HG02571 (cell line): ENCODE measurements at regions not wholly inside any gene's neighbourhood (a gene's known extent, or its start where the extent isn't known, plus 50 kb on each side); places are given as distances from the start of the nearest gene placed in this dataset.
A peak's percentile ranks its signal among the peaks of the same experiment; 100 is the strongest.
"Not testable (repeated sequence)": the region's sequence is repeated elsewhere in the genome, so short reads cannot be mapped to it uniquely, and the experiment has no call there.

ENCODE experiments used
- ATAC-seq: cut with Tn5 transposase; IDR thresholded peaks from one replicate; pipeline ENCODE4 v1.9.1; 2021; ENCODE audit warnings: mild to moderate bottlenecking, moderate library complexity; ENCODE audit not compliant: unreplicated experiment

DNA sequence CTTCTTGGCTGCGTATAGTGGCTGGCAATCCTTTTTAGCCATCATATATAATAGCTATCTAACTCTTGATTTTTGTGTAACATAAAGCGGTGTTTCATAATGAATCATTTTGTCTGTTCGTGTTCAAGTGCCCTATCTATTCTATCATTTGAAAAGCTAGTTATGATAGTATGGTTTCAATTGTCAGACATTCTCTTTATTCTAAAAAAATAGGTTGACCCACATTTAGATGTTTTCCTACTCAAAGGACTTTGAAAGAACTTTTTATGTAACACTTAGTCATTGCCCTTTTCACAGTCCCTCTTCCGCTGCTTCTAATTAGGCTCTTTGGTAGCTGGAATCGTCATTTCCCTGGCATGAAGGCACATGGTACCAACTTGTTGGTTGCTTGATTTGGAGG, 272.2 kb upstream of the B3GALT2 start:
- no peak for ATAC-seq

GRCh38 chr1:193457676-193458075, 271.3 kb upstream of the B3GALT2 start:
- ATAC-seq, result no peak

- peak; percentile 58 for ATAC-seq
Measured at GRCh38 chr1:193456811-193457280, 270.4 kb upstream of the B3GALT2 start.

DNA sequence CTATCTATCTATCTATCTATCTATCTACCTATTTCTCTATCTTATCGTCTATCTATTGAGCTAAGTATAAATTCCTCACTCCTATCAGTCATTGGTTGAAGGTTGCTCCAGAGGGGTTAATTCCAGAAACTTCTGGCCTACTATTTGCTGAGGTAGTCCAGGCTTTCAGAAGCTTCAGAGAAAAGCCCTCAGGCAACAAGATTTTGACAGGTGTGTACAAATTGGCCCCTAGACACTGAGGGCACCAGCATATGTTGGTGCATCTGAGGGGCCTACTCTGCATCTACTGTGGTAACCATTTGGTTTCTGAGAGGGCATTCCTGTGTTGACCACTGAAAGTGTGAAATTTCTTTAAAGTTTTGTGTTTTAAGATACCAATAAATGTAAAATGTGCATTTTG, 265.2 kb upstream of the B3GALT2 start:
- ATAC-seq, result no peak

GRCh38 chr1:193451001-193451400, 264.6 kb upstream of the B3GALT2 start:
- ATAC-seq, result no peak

DNA sequence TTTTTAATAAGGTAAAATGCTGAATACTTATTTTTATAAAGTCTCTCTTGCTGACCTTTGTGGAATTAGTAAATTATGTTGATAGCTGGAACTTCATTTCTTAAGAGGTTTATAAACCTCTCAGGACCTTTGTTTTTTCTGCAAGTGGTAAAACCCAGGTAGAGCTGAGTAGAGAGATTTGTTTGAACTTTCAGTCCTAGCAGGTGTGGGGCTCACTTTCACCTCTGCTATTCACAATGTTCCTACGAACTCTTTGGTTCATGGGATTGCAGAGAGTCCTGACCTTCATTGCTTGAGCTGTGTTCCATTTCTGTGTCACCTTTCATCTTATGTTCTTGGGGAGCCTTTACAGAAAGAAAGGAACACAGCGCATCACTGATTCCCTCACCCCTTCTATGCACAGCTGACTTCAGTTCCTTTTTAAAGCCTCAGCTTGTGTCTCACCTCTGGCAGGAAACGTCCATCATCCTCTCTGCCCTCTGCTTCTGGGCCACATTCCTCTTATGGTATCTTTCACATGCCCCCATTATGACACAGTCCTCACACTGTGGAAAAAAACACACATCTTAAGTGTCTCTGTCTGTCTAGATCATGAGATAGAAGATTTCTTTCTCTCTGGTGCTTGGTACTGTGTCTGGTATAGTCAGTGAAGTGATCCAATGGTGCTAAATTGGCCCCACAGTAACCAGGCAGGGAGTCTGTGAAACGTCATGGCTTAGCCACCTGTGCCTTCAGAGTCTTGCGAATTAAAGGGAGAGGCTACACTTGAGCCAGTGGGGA, 262.5 kb upstream of the B3GALT2 start:
- peak; percentile 64 for ATAC-seq

DNA sequence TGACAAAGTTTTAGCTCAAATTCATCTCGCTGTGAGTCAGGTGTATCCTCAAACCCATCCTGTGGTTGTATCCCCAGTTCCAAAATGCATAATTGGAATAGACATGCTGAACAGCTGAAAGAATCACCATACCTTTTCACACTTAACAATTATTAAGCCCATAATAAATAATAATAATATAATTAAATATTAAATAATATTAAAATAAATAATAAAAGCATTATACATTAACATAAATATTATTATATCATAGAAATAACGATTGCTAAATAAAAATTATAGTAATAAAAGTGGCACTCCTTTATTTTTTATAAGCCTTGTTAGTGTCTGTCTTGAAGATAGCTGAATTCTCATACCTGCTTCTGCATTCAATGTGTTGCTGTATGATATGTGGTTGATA, 257.5 kb upstream of the B3GALT2 start:
- no peak for ATAC-seq

GRCh38 chr1:193438771-193439170, 252.4 kb upstream of the B3GALT2 start:
- peak; percentile 40 for ATAC-seq

DNA sequence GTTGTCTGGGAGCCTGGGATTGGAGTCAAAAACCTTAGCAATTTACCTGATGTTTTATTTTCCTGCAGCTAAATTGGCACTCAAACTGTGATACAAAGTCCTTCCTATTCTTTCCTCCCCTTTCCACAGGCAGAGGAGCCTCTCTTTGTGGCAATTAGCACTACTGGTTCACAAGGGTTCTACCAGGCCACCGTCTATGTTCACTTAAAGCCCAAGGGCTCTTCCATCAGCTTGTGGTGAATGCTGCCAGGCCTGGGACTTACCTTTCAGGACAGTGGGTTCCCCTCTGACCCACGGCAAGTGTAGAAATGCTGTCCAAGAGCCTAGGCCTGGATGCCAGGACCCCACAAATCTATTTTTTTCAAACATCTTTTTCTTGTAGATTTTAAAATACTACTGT, 251.9 kb upstream of the B3GALT2 start:
- peak; percentile 4 for ATAC-seq

DNA sequence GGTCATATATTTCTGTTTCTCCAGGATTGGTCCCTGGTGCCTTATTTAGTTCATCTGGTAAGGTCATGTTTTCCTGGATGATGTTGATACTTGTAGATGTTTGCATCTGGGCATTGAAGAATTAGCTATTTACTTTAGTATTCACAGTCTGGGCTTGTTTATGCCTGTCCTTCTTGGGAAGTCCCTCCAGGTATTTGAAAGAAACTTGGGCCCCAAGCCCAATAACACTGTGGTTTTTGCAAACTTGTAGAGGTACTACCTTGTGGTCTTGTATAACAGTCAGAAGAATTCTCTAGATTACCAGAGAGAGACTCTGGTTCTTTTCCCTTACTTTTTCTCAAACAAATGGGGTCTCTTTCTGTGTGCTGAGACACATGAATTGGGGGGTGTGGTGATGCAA, 251.4 kb upstream of the B3GALT2 start:
- ATAC-seq, result peak; percentile 93

DNA sequence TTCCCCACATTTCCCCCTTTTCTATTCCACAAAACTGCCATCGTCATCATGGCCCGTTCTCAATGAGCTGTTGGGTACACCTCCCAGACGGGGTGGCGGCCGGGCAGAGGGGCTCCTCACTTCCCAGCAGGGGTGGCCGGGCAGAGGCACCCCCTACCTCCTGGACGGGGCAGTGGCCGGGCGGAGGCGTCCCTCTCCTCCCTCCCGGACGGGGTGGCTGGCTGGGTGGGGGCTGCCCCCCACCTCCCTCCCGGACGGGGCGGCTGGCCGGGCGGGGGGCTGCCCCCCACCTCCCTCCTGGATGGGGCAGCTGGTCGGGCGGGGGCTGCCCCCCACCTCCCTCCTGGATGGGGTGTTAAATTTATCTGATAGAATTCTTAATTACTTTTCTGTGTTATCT, 250.9 kb upstream of the B3GALT2 start:
- not testable (repeated sequence) for ATAC-seq

- no peak for ATAC-seq
Measured at GRCh38 chr1:193435781-193436180, 249.4 kb upstream of the B3GALT2 start.

- ATAC-seq, result no peak
Measured at GRCh38 chr1:193434319-193434718, 247.9 kb upstream of the B3GALT2 start.

DNA sequence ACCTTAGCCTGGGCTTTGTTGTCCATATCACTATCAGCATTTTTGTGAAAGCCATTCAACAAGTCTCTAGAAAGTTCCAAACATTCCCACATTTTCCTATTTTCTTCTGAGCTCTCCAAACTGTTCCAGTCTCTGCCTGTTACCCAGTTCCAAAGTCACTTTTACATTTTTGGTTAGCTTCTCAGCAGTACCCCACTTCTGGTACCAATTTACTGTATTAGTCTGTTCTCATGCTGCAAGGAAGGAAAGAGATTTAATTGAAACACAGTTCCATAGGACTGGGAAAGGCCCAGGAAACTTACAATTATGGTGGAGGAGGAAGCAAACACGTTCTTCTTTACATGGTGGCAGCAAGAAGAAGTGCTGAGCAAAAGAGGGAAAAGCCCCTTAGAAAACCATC, 247.2 kb upstream of the B3GALT2 start:
- no peak for ATAC-seq

DNA sequence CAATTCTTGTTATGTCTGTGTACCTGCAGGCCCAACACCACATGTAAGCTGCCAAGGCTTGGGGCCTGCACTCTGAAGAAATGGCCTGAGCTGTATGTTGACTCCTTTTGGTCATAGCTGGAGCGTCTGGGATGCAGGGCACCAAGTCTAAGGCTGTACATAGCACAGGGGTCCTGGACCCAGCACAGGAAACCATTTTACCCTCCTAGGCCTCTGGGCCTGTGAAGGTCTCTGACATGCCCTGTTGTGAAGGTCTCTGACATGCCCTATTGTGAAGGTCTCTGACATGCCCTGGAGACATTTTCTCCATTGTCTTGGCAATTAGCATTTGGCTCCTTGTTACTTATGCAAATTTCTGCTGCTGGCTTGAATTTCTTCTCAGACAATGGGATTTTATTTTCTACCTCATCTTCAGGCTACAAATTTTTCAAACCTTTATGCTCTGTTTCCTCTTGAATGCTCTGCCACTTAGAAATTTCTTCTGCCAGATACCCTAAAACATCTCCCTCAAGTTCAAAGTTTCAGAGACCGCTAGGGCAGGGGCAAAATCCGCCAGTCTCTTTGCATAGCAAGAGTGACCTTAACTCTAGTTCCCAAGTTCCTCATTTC, 246.7 kb upstream of the B3GALT2 start:
- ATAC-seq, result no peak

GRCh38 chr1:193431265-193431977, 245.0 kb upstream of the B3GALT2 start:
- no peak for ATAC-seq

GRCh38 chr1:193427524-193427923, 241.1 kb upstream of the B3GALT2 start:
- no peak for ATAC-seq

GRCh38 chr1:193426061-193426460, 239.6 kb upstream of the B3GALT2 start:
- no peak for ATAC-seq

DNA sequence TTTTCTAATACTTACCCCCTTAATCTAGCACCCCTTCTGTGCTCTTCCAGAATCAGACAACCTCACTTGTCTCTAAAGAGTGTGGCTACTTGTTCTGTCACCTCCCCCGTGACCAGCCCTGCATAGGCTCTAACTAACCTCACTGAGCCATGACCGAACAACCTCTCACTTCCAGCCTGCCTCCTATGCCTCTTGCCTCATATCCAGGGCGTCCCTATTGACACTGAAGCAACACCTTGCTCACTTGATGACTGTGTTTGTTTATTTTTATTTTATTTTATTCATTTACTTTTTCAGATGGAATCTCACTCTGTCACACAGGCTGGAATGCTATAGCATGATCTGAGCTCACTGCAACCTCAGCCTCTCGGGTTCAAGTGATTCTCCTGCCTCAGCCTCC, 235.1 kb upstream of the B3GALT2 start:
- no peak for ATAC-seq

DNA sequence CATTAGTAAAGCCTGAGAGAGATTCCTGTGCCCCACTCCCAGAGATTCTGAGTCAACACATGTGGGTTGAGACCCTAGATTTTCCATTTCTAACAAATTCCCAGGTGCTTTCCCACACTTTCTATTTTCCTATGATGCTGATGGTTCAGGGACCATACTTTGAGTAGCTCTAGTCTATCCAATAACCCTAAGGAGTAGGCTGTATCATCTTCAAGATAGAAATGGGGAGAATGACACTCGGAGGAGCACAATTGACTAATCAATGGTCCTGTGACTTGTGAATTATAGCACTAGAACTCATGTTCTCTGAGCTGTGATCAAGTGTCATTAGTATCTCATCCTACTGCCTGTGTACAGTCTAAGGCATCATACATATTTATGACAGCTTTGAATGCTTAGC, 232.9 kb upstream of the B3GALT2 start:
- ATAC-seq, result no peak

DNA sequence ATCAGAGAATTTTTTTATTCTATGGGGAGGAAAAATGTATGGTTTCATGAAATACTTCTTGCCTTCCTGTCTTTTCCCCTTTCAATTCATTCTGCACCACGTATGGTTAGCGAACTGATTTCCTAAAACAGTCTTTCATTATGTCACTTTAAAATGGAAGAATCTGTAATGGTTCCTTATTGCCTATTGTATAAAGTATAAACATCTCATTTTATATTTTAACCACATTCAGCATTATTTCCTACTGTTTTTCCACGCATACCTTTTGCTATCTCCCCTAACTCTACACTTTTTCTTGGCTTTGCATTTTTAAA, 232.3 kb upstream of the B3GALT2 start:
- no peak for ATAC-seq
